GM21576 (cell line): ENCODE measurements at regions not wholly inside any gene's neighbourhood (a gene's known extent, or its start where the extent isn't known, plus 50 kb on each side); places are given as distances from the start of the nearest gene placed in this dataset.

Source experiments
- ATAC-seq: cut with Tn5 transposase; IDR thresholded peaks from one replicate; pipeline ENCODE4 v1.9.1; 2021; ENCODE audit warnings: mild to moderate bottlenecking, moderate library complexity; ENCODE audit not compliant: unreplicated experiment

DNA sequence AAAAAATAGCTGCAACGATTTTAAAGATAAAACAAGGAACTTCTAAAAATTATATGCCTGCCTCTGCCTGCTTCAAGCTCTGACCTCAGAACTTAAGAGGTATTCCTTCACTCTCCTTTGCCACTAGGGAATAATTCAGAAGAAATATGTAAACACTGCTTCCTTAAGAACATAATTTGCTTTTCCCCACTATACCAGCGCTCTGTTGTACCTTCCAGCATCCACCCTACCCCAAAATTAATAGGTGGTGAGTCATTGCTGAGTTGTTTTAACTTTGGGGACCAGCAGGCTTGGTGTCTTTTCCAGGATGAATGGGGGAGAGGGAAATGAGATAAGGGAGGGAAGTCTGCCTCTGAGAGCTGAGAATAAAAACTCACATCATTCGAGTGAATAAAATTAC, 107.7 kb upstream of the ATXN1 start:
- no peak for ATAC-seq

- ATAC-seq = no peak
These were observed 96.8 kb upstream of the ATXN1 start for GRCh38 chr6:16857969-16858592.

- peak; percentile 40 for ATAC-seq
These were observed 94.2 kb upstream of the ATXN1 start for GRCh38 chr6:16855460-16855859.

DNA sequence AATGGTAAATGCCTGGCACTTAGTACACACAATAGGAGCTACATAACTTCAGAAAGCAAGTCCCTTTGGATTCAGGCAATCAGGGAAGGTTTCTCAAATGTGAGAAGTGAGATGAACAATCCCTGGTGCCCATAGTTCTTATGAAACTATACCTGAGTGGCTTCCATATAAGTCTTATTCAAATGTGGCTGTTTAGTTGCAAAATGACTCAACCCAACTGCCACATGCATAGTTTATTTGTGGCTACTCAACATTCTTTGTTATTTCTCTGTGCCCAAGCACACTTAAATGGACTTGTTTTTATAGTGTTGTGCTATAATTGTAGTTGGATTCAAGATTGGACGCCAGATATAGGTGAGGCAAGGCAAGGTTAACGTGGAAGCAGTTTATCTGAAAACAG, 93.7 kb upstream of the ATXN1 start:
- ATAC-seq = peak; percentile 82

DNA sequence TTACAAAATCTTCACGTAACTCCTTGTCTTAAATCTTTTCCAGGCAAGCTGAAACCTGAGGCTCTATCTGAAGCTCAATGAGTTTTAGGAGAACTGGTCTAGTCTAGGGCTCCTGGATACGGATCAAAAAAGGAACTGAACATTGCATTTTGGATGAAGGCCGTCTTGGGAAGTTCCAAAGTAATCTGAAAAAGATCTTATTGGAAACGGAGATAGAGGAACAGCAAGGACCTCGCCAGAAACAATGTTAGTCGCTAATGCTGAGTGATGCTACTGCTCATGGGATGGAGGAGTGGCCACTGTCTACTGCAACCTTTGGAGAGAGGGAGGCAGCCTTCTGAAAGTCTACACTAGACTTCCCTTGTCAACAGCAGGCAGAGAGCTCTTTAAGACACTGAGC, 91.4 kb upstream of the ATXN1 start:
- ATAC-seq = no peak

DNA sequence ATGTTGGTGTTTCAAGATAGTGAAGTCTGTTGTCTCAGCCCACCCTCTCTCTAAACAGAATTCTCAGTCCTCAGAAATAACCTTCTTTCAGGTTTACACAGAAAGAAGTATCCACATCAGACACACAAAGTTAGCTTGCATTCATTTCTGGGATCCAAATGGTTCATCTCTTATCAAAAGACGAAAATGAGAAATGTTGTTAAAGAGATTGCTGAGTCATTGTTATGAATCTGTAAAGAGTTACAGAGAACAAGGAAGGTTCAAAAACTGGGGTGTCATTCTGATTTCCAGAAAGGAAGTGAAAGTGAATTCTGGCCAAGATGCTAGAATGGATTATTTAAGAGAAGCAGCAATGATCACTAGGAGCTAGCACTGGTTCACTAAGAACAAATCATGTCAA, 90.5 kb upstream of the ATXN1 start:
- ATAC-seq = peak; percentile 48

DNA sequence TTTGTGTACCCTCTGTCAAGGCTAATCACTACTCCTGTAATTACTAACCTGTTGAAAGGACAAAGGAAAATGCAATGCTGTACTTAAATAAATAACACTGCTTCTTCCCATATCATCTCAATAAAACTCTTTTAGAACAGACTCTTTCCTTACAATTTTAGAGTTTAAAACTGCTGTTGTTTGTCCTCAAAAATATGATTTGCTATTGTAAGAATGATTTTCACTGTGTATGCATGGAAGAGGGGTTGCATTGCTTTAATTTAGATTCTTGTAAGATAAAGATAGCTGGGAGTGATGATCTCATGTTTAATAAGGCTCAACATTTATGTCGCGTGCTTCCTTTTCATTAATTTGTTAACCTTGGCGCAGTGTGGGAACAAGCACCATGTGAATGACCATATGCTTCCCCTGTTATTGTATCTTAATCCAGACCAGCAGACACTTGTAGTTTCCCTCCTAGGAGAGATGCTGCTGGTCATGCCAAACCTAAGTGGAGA, 89.8 kb upstream of the ATXN1 start:
- ATAC-seq = no peak

DNA sequence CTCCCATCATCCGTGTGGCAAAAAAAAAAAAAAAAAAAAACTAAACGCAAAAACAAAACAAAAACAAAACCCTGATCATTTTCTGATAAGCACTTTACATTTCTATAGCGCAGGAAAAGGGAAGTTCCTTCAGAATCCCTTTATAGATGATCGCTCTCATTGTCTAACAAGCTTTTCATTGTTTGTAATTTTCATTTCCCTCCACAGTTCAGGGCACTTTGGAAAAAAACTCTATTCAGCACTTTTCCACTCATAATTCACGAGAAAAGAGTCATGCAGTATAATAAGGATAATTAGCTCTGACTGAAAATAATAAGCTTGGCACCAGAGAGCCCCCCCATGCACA, 89.4 kb upstream of the ATXN1 start:
- no peak for ATAC-seq

DNA sequence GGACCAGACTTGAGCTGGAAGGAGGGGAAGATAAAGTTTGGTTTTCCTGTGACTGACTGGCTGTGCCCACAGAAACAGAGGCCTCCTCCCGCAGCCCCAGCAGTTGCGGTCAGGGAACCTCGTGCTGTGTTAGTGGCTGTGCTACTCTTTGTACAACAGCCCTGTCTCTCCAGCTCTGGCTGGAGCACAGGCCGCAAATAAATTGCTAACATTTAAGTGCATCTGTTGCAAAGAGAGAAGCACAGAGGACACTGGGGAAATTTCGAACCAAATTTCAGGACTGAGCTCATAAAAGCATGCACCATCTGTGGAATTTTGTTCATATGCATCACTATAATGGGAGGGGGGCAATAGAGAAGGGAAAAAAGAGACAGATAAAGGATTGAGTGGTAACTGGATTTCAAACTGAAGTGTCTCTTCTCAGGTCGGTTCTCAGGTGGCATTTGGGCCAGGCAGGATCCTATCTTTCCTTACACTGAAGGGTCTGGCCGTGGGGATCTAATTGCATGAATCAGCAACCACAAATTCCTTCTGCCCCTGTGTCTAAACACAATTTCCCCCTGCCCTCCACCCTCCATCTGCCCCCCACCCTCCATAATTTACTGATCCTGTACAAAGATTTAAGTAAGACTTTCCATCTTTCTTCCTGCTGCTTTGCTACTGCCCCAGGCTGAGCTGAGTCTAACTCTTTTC, 88.9 kb upstream of the ATXN1 start:
- no peak for ATAC-seq

GRCh38 chr6:16849280-16849987, 88.2 kb upstream of the ATXN1 start:
- ATAC-seq = no peak

GRCh38 chr6:16846399-16846778, 85.1 kb upstream of the ATXN1 start:
- ATAC-seq = no peak

DNA sequence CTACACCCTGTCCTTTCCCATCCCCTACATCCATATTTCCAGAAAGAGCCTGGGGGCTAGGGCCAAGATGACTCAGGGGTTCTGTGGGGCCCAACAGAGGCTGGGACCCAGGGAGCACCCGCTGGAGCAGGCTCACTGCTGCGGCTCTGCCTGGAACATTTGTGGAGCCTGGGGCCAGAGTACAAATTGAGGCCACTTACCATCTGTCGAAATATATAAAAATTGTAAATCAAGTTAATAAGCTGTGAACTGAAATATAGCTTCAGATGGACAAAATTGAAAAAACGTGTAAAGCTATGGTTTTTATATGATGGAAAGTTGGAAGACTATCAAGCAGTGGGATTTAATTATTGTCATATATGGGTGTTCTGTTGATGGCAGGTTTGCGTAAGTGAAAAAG, 82.9 kb upstream of the ATXN1 start:
- no peak for ATAC-seq

DNA sequence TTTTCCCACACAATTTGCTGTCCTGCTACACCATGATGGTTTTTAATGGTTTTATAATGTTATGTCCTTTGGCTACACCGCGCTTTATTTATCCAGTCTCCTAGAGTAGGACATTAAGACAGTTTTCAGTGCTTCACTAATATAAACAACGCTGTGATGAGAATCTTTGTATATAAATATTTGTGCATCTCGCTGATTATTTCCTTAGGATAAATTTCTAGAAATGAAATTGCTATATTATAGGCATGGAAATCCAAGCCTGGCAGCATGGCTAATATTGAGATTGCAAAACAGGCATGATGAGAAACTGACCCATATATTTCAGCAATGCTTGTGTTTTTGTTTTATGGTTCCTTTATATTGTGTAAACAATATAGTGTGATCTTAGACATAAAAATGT, 81.4 kb upstream of the ATXN1 start:
- no peak for ATAC-seq

GRCh38 chr6:16841241-16841640, 80.0 kb upstream of the ATXN1 start:
- no peak for ATAC-seq

- peak; percentile 50 for ATAC-seq
These were observed 79.5 kb upstream of the ATXN1 start for GRCh38 chr6:16840725-16841124.

DNA sequence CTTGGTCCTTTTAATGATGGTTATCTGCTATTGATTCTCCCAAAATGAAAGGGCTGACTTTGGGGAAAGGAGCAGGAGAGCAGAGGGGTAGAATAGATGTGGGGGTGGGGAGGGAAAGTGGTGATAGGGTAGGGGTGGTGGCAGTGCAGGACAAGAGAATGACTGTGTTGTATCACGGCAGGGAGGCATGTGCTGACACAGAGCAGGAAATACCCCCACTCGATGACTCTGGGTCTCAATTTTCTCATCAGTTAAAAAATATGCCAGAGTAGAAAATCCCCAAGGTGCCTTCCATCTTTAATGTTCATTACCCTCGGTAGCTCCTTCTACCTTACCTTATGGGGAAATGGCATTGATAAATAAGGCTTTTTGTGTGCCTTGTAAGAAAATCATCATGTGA, 79.0 kb upstream of the ATXN1 start:
- no peak for ATAC-seq

DNA sequence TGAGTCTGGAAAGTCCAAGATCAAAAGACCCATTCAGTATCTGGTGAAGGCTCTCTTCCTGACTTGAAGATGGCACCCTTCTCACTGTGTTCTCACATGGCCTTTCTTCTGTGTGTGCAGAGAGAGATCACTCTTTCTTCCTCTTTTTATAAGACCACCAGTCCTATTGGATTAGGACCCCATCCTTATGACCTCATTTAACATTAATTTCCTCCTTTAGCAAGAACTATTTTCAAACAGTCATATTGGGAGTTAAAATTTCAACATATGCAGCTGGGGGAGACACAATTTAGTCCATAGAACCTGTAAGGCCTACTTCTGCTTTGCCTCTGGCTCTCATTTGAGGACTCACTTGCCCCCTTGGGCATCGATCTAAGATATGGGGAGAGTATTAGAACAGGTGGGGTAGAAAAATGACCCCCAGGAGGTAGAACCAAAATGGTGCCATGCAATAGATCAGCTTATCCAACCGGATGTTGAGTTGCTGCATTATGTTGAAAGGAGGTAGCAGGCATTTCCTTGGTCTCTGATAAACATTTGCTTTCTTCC, 78.4 kb upstream of the ATXN1 start:
- no peak for ATAC-seq

- ATAC-seq = no peak
These were observed 76.1 kb upstream of the ATXN1 start for GRCh38 chr6:16837217-16837972.

DNA sequence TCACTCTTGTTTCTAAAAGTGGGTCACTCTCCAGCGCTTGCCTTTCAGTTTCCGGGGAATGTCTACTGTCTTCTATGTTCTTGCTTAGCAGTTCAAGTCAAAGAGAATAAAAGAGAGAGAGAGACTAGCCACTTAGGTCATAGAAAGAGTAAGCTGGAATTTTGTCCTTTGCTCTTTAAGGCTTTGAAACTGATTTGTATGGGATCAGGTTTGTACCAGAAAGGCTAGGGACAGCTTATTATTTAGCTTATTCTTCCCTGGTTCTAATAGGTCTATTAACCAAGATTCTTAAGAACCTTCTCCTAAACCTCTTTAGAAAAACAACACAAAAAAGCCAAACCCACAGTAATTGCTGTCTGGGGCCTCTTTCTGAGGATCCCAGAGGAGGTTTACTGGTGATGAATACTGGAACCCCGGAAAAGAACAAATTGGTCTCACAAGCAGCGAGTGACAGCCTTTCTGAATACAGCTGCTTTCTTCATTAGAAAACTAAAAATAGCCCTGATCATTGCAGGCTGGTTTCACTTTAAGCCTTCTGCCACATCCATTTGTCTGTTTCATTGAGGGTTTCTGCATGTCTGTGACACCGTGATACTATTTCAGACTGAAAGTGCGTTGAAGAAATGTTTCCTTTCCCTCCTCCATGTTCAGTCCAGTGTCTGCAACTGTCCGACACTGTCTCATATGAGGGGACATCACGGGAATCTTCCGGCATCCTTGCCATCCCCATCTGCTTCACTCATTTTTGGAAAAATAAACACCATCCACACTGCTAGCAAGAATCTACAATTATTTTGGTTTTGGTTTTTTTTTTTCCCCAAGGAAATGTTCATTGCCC, 75.1 kb upstream of the ATXN1 start:
- peak; percentile 81 for ATAC-seq

DNA sequence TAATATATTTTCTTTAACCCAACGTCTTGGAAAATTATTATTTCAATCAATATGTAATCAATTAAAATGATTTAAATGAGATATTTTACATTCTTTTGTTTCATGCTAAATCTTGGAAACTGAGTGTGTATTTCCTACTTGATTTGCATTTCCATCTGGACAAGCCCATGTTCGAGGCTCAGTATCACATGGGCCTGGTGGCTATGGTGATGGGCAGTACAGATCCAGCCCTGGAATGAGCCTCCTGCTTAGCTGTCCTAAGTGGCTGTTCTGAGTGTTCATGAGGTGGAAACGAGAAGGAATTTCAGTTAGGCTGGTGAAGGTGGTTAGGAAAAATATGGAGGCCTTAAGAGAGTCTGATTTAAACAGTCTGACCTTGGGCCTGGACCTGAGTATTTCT, 73.0 kb upstream of the ATXN1 start:
- no peak for ATAC-seq
